ENCODE measurements at regions not wholly inside any gene's neighbourhood (a gene's known extent, or its start where the extent isn't known, plus 50 kb on each side); places are given as distances from the start of the nearest gene placed in this dataset.
"Not testable (repeated sequence)": the region's sequence is repeated elsewhere in the genome, so short reads cannot be mapped to it uniquely, and the experiment has no call there.

GRCh38 chr3:87771337-87772192, 287.2 kb downstream of the CGGBP1 start:
- no peaks in the 10 kb centered on the region for H3K4me1 Mint-ChIP-seq
- H3K27me3 Mint-ChIP-seq, result peaks cover 18% of the 10 kb centered on the region
- DNase-seq, result peak; percentile 47
- POLR2A ChIA-PET, result interaction anchor here (0.9 kb wide), 1 partner anchor 379 kb away, joined by 3 read pairs; the partner anchor contains the start of gene C3orf38
- no peaks in the 10 kb centered on the region for H3K9me3 Mint-ChIP-seq
- H3K4me3 Mint-ChIP-seq, result no peak overlapping the region
- H3K36me3 Mint-ChIP-seq (ENCODE audit: low read depth), result no peaks in the 10 kb centered on the region
- H3K27ac Mint-ChIP-seq, result no peak overlapping the region
- CTCF ChIA-PET, result interaction anchor here (0.7 to 2.5 kb wide), 5 partner anchors 8 to 408 kb away, joined by 3 to 21 read pairs (median 5); no protein-coding TSS in a partner anchor

GRCh38 chr3:87766721-87767120, 292.1 kb downstream of the CGGBP1 start:
- Mint-ChIP-seq H3K9me3 (no peaks in the 10 kb centered on the region), H3K36me3 (ENCODE audit: low read depth) (no peaks in the 10 kb centered on the region), H3K27ac (no peak overlapping the region), H3K4me1 (no peaks in the 10 kb centered on the region), H3K27me3 (peaks cover 20% of the 10 kb centered on the region), H3K4me3 (no peak overlapping the region)
- ChIA-PET POLR2A (no interaction called here), CTCF (no interaction called here)
- DNase-seq, result no peak

GRCh38 chr3:87765256-87765655, 293.5 kb downstream of the CGGBP1 start:
- H3K27ac Mint-ChIP-seq, result no peak overlapping the region
- POLR2A ChIA-PET, result no interaction called here
- DNase-seq, result no peak
- no peaks in the 10 kb centered on the region for H3K9me3 Mint-ChIP-seq
- H3K36me3 Mint-ChIP-seq (ENCODE audit: low read depth), result no peaks in the 10 kb centered on the region
- CTCF ChIA-PET, result no interaction called here
- no peak overlapping the region for H3K4me3 Mint-ChIP-seq
- peaks cover 18% of the 10 kb centered on the region for H3K27me3 Mint-ChIP-seq
- no peaks in the 10 kb centered on the region for H3K4me1 Mint-ChIP-seq

GRCh38 chr3:87761795-87762194, 297.0 kb downstream of the CGGBP1 start:
- H3K27ac Mint-ChIP-seq, result no peak overlapping the region
- no peaks in the 10 kb centered on the region for H3K36me3 Mint-ChIP-seq (ENCODE audit: low read depth)
- peaks cover 4% of the 10 kb centered on the region for H3K27me3 Mint-ChIP-seq
- H3K4me3 Mint-ChIP-seq, result no peak overlapping the region
- no peaks in the 10 kb centered on the region for H3K4me1 Mint-ChIP-seq
- POLR2A ChIA-PET, result no interaction called here
- DNase-seq, result no peak
- no peaks in the 10 kb centered on the region for H3K9me3 Mint-ChIP-seq
- CTCF ChIA-PET, result no interaction called here

GRCh38 chr3:87761341-87761740, 297.5 kb downstream of the CGGBP1 start:
- ChIA-PET POLR2A (no interaction called here), CTCF (no interaction called here)
- Mint-ChIP-seq H3K36me3 (ENCODE audit: low read depth) (no peaks in the 10 kb centered on the region), H3K27me3 (no peaks in the 10 kb centered on the region), H3K4me1 (no peaks in the 10 kb centered on the region), H3K4me3 (no peak overlapping the region), H3K27ac (no peak overlapping the region), H3K9me3 (no peaks in the 10 kb centered on the region)
- no peak for DNase-seq

GRCh38 chr3:87756616-87757015, 302.2 kb downstream of the CGGBP1 start:
- DNase-seq, result no peak
- no peak overlapping the region for H3K27ac Mint-ChIP-seq
- no peaks in the 10 kb centered on the region for H3K27me3 Mint-ChIP-seq
- H3K9me3 Mint-ChIP-seq, result no peaks in the 10 kb centered on the region
- no peak overlapping the region for H3K4me3 Mint-ChIP-seq
- ChIA-PET CTCF (no interaction called here), POLR2A (no interaction called here)
- H3K36me3 Mint-ChIP-seq (ENCODE audit: low read depth), result no peaks in the 10 kb centered on the region
- H3K4me1 Mint-ChIP-seq, result no peaks in the 10 kb centered on the region

GRCh38 chr3:87755852-87756251, 303.0 kb downstream of the CGGBP1 start:
- POLR2A ChIA-PET, result no interaction called here
- CTCF ChIA-PET, result no interaction called here
- no peak overlapping the region for H3K27ac Mint-ChIP-seq
- no peaks in the 10 kb centered on the region for H3K9me3 Mint-ChIP-seq
- no peaks in the 10 kb centered on the region for H3K4me1 Mint-ChIP-seq
- no peak for DNase-seq
- no peak overlapping the region for H3K4me3 Mint-ChIP-seq
- no peaks in the 10 kb centered on the region for H3K36me3 Mint-ChIP-seq (ENCODE audit: low read depth)
- no peaks in the 10 kb centered on the region for H3K27me3 Mint-ChIP-seq

- no peaks in the 10 kb centered on the region for H3K27me3 Mint-ChIP-seq
- no peaks in the 10 kb centered on the region for H3K9me3 Mint-ChIP-seq
- ChIA-PET CTCF (no interaction called here), POLR2A (no interaction called here)
- no peak overlapping the region for H3K4me3 Mint-ChIP-seq
- DNase-seq, result no peak
- H3K36me3 Mint-ChIP-seq (ENCODE audit: low read depth), result no peaks in the 10 kb centered on the region
- H3K27ac Mint-ChIP-seq, result no peak overlapping the region
- no peaks in the 10 kb centered on the region for H3K4me1 Mint-ChIP-seq
These were observed 316.6 kb downstream of the CGGBP1 start for GRCh38 chr3:87742250-87742649.

- CTCF ChIA-PET, H3K27ac Mint-ChIP-seq, H3K4me3 Mint-ChIP-seq: not testable (repeated sequence)
These were observed 317.9 kb downstream of the CGGBP1 start for GRCh38 chr3:87740894-87741293.

GRCh38 chr3:87737817-87738216, 321.0 kb downstream of the CGGBP1 start:
- H3K27me3 Mint-ChIP-seq; H3K4me3 Mint-ChIP-seq; H3K4me1 Mint-ChIP-seq; POLR2A ChIA-PET; DNase-seq; H3K9me3 Mint-ChIP-seq; H3K27ac Mint-ChIP-seq; H3K36me3 Mint-ChIP-seq (ENCODE audit: low read depth); CTCF ChIA-PET: not testable (repeated sequence)

More at GRCh38 chr3:87740894-87741293, 317.9 kb downstream of the CGGBP1 start:
- H3K9me3 Mint-ChIP-seq; H3K36me3 Mint-ChIP-seq (ENCODE audit: low read depth); H3K27me3 Mint-ChIP-seq; DNase-seq; POLR2A ChIA-PET; H3K4me1 Mint-ChIP-seq: not testable (repeated sequence)

GRCh38 chr3:87733671-87734367, 325.0 kb downstream of the CGGBP1 start:
- DNase-seq, result no peak
- Mint-ChIP-seq H3K27ac (no peak overlapping the region), H3K4me1 (no peaks in the 10 kb centered on the region), H3K27me3 (no peaks in the 10 kb centered on the region), H3K4me3 (no peak overlapping the region), H3K36me3 (ENCODE audit: low read depth) (no peaks in the 10 kb centered on the region), H3K9me3 (no peaks in the 10 kb centered on the region)
- ChIA-PET CTCF (no interaction called here), POLR2A (no interaction called here)

GRCh38 chr3:87732294-87732693, 326.5 kb downstream of the CGGBP1 start:
- Mint-ChIP-seq H3K27me3 (no peaks in the 10 kb centered on the region), H3K27ac (no peak overlapping the region), H3K4me1 (no peaks in the 10 kb centered on the region), H3K9me3 (no peaks in the 10 kb centered on the region), H3K4me3 (no peak overlapping the region), H3K36me3 (ENCODE audit: low read depth) (no peaks in the 10 kb centered on the region)
- ChIA-PET CTCF (no interaction called here), POLR2A (no interaction called here)
- DNase-seq, result no peak

GRCh38 chr3:87727783-87728182, 331.0 kb downstream of the CGGBP1 start:
- Mint-ChIP-seq H3K9me3 (peaks cover 2% of the 10 kb centered on the region), H3K4me1 (no peaks in the 10 kb centered on the region), H3K27me3 (no peaks in the 10 kb centered on the region), H3K27ac (no peak overlapping the region), H3K4me3 (no peak overlapping the region), H3K36me3 (ENCODE audit: low read depth) (no peaks in the 10 kb centered on the region)
- DNase-seq, result no peak
- POLR2A ChIA-PET, result no interaction called here
- CTCF ChIA-PET, result no interaction called here

- DNase-seq, result no peak
- Mint-ChIP-seq H3K27me3 (no peaks in the 10 kb centered on the region), H3K36me3 (ENCODE audit: low read depth) (no peaks in the 10 kb centered on the region), H3K4me1 (no peaks in the 10 kb centered on the region), H3K9me3 (no peaks in the 10 kb centered on the region), H3K4me3 (no peak overlapping the region), H3K27ac (no peak overlapping the region)
- POLR2A ChIA-PET, result no interaction called here
- CTCF ChIA-PET, result no interaction called here
These were observed 339.7 kb downstream of the CGGBP1 start for GRCh38 chr3:87719060-87719459.

Measured in activated CD4-positive, alpha-beta memory T cell treated with anti-CD3 and anti-CD28 coated beads, Interleukin-2, amount 10 ng/mL, durations not matched to agents 7 days and 5 days (primary cell).